ENCODE measurements at regions not wholly inside any gene's neighbourhood (a gene's known extent, or its start where the extent isn't known, plus 50 kb on each side); places are given as distances from the start of the nearest gene placed in this dataset.

DNA sequence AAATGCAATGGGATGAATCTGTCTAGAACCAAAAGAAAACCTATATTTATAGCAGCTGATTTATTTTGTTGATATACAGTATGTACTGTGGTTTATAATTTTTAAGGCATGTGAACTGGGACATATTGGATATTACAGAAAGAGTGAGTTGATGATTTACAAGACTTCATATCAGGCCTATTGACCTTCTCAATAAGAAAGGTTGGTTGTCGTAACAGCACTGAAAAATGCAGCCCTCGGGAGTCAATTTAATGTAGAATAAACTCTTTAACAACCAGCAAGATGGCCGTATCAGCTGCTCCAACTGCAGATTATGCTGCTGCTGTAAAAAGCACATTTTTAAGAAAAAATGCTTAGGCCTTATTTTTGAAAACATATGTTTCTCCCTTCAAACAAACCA is 407.3 kb downstream of the GXYLT1 start:
- DNase-seq (ENCODE audit: low spot score): no peak
- TF ChIP-seq, protein P1, sequence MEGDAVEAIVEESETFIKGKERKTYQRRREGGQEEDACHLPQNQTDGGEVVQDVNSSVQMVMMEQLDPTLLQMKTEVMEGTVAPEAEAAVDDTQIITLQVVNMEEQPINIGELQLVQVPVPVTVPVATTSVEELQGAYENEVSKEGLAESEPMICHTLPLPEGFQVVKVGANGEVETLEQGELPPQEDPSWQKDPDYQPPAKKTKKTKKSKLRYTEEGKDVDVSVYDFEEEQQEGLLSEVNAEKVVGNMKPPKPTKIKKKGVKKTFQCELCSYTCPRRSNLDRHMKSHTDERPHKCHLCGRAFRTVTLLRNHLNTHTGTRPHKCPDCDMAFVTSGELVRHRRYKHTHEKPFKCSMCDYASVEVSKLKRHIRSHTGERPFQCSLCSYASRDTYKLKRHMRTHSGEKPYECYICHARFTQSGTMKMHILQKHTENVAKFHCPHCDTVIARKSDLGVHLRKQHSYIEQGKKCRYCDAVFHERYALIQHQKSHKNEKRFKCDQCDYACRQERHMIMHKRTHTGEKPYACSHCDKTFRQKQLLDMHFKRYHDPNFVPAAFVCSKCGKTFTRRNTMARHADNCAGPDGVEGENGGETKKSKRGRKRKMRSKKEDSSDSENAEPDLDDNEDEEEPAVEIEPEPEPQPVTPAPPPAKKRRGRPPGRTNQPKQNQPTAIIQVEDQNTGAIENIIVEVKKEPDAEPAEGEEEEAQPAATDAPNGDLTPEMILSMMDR (IDR thresholded peaks at IDR 0.05; ENCODE audit: unreplicated experiment): no peak
- H3K4me1 Mint-ChIP-seq (ENCODE audit: unreplicated experiment): no peaks in the 10 kb centered on the region
- H3K27ac Mint-ChIP-seq (ENCODE audit: unreplicated experiment): no peak overlapping the region
- no peak overlapping the region for H3K4me3 Mint-ChIP-seq (ENCODE audit: unreplicated experiment)
- no peaks in the 10 kb centered on the region for H3K9me3 Mint-ChIP-seq (ENCODE audit: unreplicated experiment)
- H3K27me3 Mint-ChIP-seq (ENCODE audit: unreplicated experiment): no peaks in the 10 kb centered on the region
- no peaks in the 10 kb centered on the region for H3K36me3 Mint-ChIP-seq (ENCODE audit: low read depth, unreplicated experiment)

DNA sequence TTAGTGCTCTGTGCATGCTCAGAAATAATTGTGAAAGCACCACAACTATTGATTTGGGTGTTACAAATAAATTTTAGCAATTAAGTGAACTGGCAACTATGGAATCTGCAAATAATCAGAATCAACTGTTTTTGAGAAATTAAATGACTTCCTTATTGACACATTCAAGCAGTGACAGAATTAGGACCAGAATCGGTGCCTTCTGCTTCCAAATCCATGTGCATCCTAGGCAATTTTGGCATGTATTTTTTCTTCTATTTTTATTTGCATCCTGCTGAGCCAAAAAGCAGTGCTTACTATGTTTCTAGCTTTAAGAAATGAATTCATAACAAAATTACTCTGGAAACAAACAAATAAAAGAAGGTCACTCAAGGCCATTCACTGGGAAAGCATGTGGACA is 408.2 kb downstream of the GXYLT1 start:
- no peaks in the 10 kb centered on the region for H3K36me3 Mint-ChIP-seq (ENCODE audit: low read depth, unreplicated experiment)
- TF ChIP-seq, protein P1 (IDR thresholded peaks at IDR 0.05; ENCODE audit: unreplicated experiment): no peak
- DNase-seq (ENCODE audit: low spot score): no peak
- no peak overlapping the region for H3K27ac Mint-ChIP-seq (ENCODE audit: unreplicated experiment)
- no peaks in the 10 kb centered on the region for H3K4me1 Mint-ChIP-seq (ENCODE audit: unreplicated experiment)
- no peaks in the 10 kb centered on the region for H3K9me3 Mint-ChIP-seq (ENCODE audit: unreplicated experiment)
- no peaks in the 10 kb centered on the region for H3K27me3 Mint-ChIP-seq (ENCODE audit: unreplicated experiment)
- H3K4me3 Mint-ChIP-seq (ENCODE audit: unreplicated experiment): no peak overlapping the region

GRCh38 chr12:41731691-41732090 is 413.0 kb downstream of the GXYLT1 start:
- H3K36me3 Mint-ChIP-seq (ENCODE audit: low read depth, unreplicated experiment): no peaks in the 10 kb centered on the region
- H3K9me3 Mint-ChIP-seq (ENCODE audit: unreplicated experiment): no peaks in the 10 kb centered on the region
- no peak overlapping the region for H3K4me3 Mint-ChIP-seq (ENCODE audit: unreplicated experiment)
- TF ChIP-seq, protein P1 (IDR thresholded peaks at IDR 0.05; ENCODE audit: unreplicated experiment): no peak
- peaks cover 3% of the 10 kb centered on the region for H3K27me3 Mint-ChIP-seq (ENCODE audit: unreplicated experiment)
- no peak for DNase-seq (ENCODE audit: low spot score)
- H3K4me1 Mint-ChIP-seq (ENCODE audit: unreplicated experiment): no peaks in the 10 kb centered on the region
- H3K27ac Mint-ChIP-seq (ENCODE audit: unreplicated experiment): no peak overlapping the region

DNA sequence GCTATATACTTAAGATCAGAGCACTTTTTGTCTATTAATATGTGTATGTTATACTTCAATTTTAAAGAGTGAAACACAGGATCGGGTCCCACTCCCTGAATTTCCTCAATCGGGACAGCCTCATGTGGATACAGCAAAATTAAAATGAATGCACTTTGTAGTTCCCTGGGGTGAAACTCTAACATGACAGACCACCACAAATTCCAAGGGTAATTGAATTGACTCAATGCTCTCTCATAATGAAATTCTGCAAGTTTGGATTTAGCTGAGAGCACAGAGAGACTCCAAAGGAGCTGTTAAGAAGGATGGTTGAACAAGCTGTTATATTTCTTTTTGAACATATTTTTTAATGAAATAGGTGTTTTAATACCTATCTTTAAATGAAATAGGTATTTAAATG is 413.6 kb downstream of the GXYLT1 start:
- peaks cover 3% of the 10 kb centered on the region for H3K27me3 Mint-ChIP-seq (ENCODE audit: unreplicated experiment)
- TF ChIP-seq, protein P1 (IDR thresholded peaks at IDR 0.05; ENCODE audit: unreplicated experiment): no peak
- H3K36me3 Mint-ChIP-seq (ENCODE audit: low read depth, unreplicated experiment): no peaks in the 10 kb centered on the region
- no peak overlapping the region for H3K4me3 Mint-ChIP-seq (ENCODE audit: unreplicated experiment)
- DNase-seq (ENCODE audit: low spot score): no peak
- H3K27ac Mint-ChIP-seq (ENCODE audit: unreplicated experiment): no peak overlapping the region
- no peaks in the 10 kb centered on the region for H3K4me1 Mint-ChIP-seq (ENCODE audit: unreplicated experiment)
- H3K9me3 Mint-ChIP-seq (ENCODE audit: unreplicated experiment): no peaks in the 10 kb centered on the region

DNA sequence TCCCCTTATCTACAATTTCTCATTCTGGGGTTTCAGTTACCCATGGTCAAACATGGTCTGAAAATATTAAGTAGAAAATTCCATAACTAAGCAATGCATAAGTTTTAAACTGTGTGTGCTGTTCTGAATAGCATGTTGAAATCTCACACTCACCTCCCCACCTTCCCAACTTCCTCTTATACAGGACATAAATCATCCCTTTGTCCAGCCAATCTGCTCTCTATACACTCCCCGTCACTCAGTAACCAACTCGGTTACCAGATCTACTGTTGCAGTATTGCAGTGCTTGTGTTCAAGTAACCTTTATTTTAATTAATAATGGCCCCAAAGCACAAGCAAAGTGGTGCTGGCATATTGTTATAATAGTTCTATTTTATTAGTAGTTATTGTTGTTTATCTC is 420.5 kb downstream of the GXYLT1 start:
- TF ChIP-seq, protein P1 (IDR thresholded peaks at IDR 0.05; ENCODE audit: unreplicated experiment): no peak
- Mint-ChIP-seq H3K4me1 (ENCODE audit: unreplicated experiment) (no peaks in the 10 kb centered on the region), H3K27me3 (ENCODE audit: unreplicated experiment) (peaks cover 2% of the 10 kb centered on the region), H3K4me3 (ENCODE audit: unreplicated experiment) (no peak overlapping the region), H3K36me3 (ENCODE audit: low read depth, unreplicated experiment) (no peaks in the 10 kb centered on the region), H3K9me3 (ENCODE audit: unreplicated experiment) (no peaks in the 10 kb centered on the region), H3K27ac (ENCODE audit: unreplicated experiment) (no peak overlapping the region)
- no peak for DNase-seq (ENCODE audit: low spot score)
